ENCODE measurements at regions not wholly inside any gene's neighbourhood (a gene's known extent, or its start where the extent isn't known, plus 50 kb on each side); places are given as distances from the start of the nearest gene placed in this dataset.

DNA sequence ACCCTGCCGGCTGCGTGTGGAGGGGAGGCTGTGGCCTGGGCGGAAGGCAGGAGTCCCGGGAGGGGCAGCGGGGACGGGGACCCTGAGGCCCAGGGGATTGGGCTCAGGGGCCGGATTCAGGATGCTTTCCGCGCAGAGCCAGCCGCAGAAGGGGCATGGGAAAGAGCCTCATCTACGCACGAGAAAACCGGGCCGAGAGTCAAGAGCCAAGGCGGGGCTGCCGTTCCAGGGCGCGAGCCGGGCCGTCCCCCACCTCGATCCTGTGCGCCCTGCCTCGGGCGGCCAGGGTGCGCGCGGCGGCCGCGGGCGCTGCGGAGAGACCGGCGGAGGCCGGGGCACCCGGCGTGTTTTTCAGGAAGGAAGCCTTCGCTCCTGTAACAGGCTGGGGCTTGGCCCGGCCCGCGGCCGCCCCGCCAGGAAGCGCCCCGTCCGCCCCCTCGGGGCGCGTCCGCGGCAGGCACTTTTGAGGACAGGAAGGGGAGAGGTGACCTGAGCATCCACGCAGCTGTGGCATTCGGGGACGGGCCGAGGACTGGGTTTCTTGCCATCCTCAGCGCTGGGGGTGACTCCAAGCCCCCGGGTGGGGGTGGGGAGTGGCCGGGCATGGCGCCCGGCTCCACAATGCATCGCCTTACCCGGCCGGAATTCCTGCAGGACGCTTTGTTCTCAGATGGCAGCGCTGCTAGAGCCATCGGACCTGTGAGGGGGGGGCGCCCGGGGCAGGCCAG is 62.3 kb upstream of the GATA2 start:
- TF ChIP-seq, protein P1, sequence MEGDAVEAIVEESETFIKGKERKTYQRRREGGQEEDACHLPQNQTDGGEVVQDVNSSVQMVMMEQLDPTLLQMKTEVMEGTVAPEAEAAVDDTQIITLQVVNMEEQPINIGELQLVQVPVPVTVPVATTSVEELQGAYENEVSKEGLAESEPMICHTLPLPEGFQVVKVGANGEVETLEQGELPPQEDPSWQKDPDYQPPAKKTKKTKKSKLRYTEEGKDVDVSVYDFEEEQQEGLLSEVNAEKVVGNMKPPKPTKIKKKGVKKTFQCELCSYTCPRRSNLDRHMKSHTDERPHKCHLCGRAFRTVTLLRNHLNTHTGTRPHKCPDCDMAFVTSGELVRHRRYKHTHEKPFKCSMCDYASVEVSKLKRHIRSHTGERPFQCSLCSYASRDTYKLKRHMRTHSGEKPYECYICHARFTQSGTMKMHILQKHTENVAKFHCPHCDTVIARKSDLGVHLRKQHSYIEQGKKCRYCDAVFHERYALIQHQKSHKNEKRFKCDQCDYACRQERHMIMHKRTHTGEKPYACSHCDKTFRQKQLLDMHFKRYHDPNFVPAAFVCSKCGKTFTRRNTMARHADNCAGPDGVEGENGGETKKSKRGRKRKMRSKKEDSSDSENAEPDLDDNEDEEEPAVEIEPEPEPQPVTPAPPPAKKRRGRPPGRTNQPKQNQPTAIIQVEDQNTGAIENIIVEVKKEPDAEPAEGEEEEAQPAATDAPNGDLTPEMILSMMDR (conservative IDR thresholded peaks at IDR 0.05), result no peak
- no peak for TF ChIP-seq EZH2 (IDR thresholded peaks at IDR 0.05; ENCODE audit: low read depth)

Measured in PC-9 (cell line).